ENCODE measurements at regions not wholly inside any gene's neighbourhood (a gene's known extent, or its start where the extent isn't known, plus 50 kb on each side); places are given as distances from the start of the nearest gene placed in this dataset.
"Not testable (repeated sequence)": the region's sequence is repeated elsewhere in the genome, so short reads cannot be mapped to it uniquely, and the experiment has no call there.

GRCh38 chrX:113009029-113009428 lies 168.4 kb upstream of the AMOT start:
- DNase-seq: no peak

GRCh38 chrX:113001836-113002235 lies 161.2 kb upstream of the AMOT start:
- no peak for DNase-seq

DNA sequence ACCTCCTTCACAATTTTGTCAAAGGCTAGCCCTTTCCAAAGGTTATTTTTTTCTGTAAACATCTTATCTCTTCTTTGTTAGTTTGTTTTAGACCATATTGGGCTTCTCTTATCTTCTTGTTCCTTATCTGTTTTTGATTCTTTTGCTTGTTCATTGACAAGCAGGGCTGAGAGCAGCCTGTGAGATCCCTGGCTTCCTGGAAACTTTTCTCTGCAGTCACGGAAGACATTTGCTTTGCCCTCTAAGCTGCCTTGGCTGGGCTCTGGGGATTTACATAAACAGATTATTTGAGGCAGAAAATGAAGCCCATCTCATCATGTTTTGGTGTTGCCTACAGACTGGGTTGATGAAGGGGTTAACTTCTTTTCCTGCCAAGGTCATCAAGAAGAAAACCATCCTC lies 157.4 kb upstream of the AMOT start:
- no peak for DNase-seq

- DNase-seq: no peak
Observed at GRCh38 chrX:112991801-112992200, 151.2 kb upstream of the AMOT start.

GRCh38 chrX:112979879-112980278 lies 139.2 kb upstream of the AMOT start:
- DNase-seq: no peak

DNA sequence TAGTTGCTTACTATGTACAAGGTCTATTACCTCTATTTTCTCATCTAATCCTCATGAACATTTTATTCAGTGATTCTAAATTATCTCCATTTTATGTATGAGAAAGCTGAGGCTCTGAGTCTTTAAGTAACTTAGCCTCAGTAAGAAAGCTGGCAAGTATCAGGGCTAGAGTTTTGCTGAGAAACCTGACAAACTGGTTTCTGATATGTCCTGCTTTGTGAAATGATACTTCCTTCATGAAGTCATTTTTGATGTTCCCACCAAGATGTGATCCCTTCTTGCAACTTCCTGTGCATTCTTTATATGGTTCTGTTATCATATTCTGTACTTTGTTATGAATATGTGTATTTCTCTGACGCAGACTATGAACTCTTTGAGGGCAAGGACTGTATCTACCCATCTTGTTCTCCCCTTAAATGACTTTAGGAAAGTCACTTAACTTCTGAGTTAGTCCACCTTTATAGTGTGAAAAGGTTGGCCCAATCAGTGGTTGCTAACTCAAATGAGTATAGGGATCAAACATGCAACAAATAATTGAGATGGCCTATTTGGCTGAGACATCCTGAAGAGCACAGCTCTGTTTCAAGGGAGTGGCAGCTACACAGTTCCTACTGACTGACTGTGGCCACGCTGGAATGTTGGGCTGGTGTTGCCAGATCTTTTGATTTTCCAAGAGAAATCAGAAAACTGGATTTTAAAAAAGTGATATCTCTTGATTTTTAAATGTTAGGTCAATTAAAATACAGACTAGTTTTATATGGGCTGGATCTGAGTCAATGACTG lies 127.9 kb upstream of the AMOT start:
- no peak for DNase-seq

DNA sequence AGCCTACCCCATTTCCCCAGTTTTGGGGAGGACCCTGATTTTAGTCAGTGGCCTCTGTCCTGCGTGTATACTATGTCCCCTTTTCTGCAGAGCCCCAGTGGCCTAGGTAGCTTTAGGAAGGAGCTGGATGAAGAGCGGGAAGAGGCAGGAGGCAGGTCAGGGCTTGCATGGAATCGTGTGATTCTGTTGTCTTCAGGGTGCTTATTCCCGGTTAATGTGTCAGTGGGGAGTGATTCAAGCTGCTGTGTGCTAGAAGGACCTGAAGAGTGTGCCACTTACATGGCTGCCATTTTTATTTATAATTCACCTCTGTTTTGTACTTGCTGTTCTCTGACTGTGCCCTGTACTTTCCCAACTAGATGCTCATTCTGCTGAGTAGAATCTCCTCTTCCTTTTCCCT lies 127.3 kb upstream of the AMOT start:
- DNase-seq: no peak

GRCh38 chrX:112967341-112967740 lies 126.7 kb upstream of the AMOT start:
- no peak for DNase-seq

DNA sequence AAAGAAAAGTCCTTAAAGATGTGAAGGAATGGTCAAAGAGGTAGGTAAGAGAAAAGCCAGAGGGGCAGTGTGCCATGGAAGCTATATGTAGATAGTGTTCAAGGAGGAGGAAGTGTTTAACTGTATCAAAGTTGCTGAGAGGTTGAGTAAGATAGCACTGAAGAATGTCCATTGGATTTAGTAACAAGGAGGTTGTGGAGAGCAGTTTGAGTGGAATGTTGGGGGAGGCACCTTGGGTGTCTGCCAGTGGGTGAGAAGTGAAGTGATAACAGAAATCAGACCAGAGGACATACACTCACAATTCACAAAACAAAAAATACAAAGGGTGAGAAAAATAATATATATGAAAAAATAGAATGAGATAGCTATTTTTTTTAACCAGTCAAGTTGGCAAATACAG lies 121.3 kb upstream of the AMOT start:
- no peak for DNase-seq

- no peak for DNase-seq
Observed at GRCh38 chrX:112947981-112948615, 107.5 kb upstream of the AMOT start.

- DNase-seq: no peak
Observed at GRCh38 chrX:112946227-112946626, 105.6 kb upstream of the AMOT start.

DNA sequence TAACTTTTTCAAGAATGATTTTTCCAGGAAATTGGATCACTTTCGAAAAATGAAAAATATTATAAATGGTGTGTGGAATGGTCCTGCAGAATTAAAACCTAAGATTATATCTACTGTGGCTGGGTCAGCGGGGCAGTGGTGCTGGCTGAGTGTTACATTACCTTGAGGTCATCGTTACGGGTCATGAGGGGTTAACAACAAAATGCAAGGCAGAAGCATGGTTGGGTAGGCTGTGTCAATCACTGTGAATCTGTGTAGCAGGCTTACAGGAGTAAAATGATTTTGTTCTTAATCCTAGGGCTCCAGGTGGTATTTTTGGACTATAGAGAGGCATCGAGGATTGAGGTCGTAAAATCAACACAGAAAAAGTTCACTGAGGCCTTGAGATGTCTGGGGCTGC lies 105.2 kb upstream of the AMOT start:
- no peak for DNase-seq

DNA sequence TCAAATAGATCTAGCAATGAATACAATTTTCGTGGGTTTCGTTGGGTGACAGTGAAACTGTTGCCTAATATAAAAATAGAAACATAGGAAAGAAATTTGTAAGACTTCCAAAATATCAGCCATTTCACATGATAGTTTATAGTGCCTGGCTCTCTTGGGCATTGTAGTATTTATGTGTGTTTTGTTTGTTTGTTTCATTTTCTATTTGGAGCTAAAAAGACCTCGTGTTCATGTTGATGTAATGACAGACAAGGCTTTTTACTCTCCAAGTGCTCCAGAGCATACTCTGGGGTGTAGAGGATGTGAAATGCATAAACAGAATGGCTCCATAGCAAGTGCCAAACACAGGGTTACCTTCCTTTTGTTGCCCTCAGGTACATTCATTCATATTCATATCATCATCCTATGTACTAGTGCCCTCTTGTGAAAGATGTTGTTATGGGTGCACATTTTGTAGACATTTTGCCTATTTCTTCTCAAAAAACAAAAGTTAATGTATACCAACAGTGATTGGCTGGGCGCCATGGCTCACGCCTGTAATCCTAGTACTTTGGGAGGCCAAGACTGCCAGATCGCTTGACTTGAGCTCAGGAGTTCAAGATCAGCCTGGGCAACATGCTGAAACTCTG lies 100.7 kb upstream of the AMOT start:
- no peak for DNase-seq

GRCh38 chrX:112935029-112935428 lies 94.4 kb upstream of the AMOT start:
- DNase-seq: no peak

DNA sequence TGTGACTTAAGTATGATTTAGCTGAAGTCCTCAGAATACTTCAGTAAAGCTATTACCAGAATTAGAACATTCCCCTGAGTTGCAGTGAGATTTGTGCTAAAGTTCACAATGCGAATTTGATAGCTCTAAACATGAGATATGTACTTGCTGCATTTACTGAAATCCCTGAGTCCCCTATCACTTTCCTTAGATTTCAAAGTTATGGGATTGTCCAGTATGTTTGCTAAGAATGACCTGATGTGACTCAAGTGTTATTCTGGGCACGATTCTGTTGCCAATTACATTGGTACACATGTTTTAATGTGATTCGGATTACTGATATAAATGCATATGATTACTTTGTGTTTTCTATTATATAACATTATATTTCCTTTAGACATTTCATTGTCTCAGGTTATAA lies 91.3 kb upstream of the AMOT start:
- DNase-seq: no peak

DNA sequence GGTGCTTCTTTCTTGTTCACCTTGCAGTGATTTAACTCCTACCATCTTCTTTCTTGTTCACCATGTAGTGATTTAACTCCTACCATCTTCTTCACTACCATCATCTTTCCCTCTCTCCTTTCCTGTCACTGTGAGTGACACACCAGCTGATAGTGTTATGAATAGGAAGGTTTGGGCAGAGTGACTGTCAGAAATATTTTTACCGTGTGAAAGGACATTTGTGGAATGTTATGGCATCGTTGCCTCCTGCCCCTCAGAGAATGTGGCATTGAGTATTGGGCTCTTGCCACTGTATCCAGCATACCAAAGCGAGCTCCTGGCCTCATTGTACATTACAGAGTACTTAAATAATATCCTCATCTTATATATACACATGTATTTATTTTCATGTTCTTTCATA lies 90.8 kb upstream of the AMOT start:
- DNase-seq: no peak

DNA sequence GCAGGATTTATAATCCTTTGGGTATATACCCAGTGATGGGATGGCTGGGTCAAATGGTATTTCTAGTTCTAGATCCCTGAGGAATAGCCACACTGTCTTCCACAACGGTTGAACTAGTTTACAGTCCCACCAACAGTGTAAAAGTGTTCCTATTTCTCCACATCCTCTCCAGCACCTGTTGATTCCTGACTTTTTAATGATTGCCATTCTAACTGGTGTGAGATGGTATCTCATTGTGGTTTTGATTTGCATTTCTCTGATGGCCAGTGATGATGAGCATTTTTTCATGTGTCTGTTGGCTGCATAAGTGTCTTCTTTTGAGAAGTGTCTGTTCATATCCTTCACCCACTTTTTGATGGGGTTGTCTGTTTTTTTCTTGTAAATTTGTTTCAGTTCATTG lies 82.8 kb upstream of the AMOT start:
- not testable (repeated sequence) for DNase-seq

GRCh38 chrX:112913807-112914206 lies 73.2 kb upstream of the AMOT start:
- DNase-seq: no peak

GRCh38 chrX:112910418-112910817 lies 69.8 kb upstream of the AMOT start:
- no peak for DNase-seq

- no peak for DNase-seq
Observed at GRCh38 chrX:112901869-112902725, 61.5 kb upstream of the AMOT start.

DNA sequence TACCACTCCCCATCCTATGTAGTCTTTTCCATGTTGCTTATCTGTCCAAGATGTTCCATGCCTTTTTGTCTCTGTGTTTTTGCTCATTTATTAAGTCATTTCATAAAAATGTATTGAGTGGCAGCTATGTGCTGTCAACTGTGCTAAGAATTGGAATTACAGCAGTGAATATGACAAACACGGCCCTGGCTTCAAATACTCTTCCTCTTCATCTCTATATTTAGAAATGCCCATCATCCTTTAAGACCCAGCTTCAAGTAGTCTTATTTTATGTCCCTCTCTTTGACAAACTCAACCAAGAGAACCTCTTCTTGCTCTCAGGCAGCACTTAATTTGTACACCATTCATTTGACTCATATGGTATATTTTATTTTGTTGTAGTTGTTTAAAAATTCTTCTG lies 55.4 kb upstream of the AMOT start:
- no peak for DNase-seq

Measured in T-helper 1 cell (primary cell).